ENCODE measurements at regions not wholly inside any gene's neighbourhood (a gene's known extent, or its start where the extent isn't known, plus 50 kb on each side); places are given as distances from the start of the nearest gene placed in this dataset.
"Not testable (repeated sequence)": the region's sequence is repeated elsewhere in the genome, so short reads cannot be mapped to it uniquely, and the experiment has no call there.

GRCh38 chr2:111380733-111381439 is 260.2 kb downstream of the BCL2L11 start:
- intact Hi-C loops (cut with micrococcal nuclease); DNase-seq (ENCODE audit: unreplicated experiment); H3K9me3 Mint-ChIP-seq (ENCODE audit: unreplicated experiment); BruUV-seq (replicated peaks); CTCF ChIA-PET; H3K27ac Mint-ChIP-seq (ENCODE audit: low read depth, unreplicated experiment); POLR2A ChIA-PET; H3K27me3 Mint-ChIP-seq (ENCODE audit: insufficient read depth, unreplicated experiment); H3K4me1 Mint-ChIP-seq (ENCODE audit: insufficient read depth, unreplicated experiment); H3K36me3 Mint-ChIP-seq (ENCODE audit: insufficient read depth, unreplicated experiment); H3K4me3 Mint-ChIP-seq (ENCODE audit: unreplicated experiment): not testable (repeated sequence)

- intact Hi-C loops (cut with micrococcal nuclease); H3K4me1 Mint-ChIP-seq (ENCODE audit: insufficient read depth, unreplicated experiment); H3K36me3 Mint-ChIP-seq (ENCODE audit: insufficient read depth, unreplicated experiment); H3K27ac Mint-ChIP-seq (ENCODE audit: low read depth, unreplicated experiment); H3K9me3 Mint-ChIP-seq (ENCODE audit: unreplicated experiment); CTCF ChIA-PET; DNase-seq (ENCODE audit: unreplicated experiment); H3K4me3 Mint-ChIP-seq (ENCODE audit: unreplicated experiment); H3K27me3 Mint-ChIP-seq (ENCODE audit: insufficient read depth, unreplicated experiment); BruUV-seq (replicated peaks); POLR2A ChIA-PET: not testable (repeated sequence)
Observed at GRCh38 chr2:111381530-111382306, 261.0 kb downstream of the BCL2L11 start.

- CTCF ChIA-PET; H3K36me3 Mint-ChIP-seq (ENCODE audit: insufficient read depth, unreplicated experiment); H3K27ac Mint-ChIP-seq (ENCODE audit: low read depth, unreplicated experiment); H3K4me3 Mint-ChIP-seq (ENCODE audit: unreplicated experiment); DNase-seq (ENCODE audit: unreplicated experiment); H3K4me1 Mint-ChIP-seq (ENCODE audit: insufficient read depth, unreplicated experiment); intact Hi-C loops (cut with micrococcal nuclease); POLR2A ChIA-PET; H3K9me3 Mint-ChIP-seq (ENCODE audit: unreplicated experiment); BruUV-seq (replicated peaks); H3K27me3 Mint-ChIP-seq (ENCODE audit: insufficient read depth, unreplicated experiment): not testable (repeated sequence)
Observed at GRCh38 chr2:111382507-111382906, 261.8 kb downstream of the BCL2L11 start.

- H3K27me3 Mint-ChIP-seq (ENCODE audit: insufficient read depth, unreplicated experiment); H3K9me3 Mint-ChIP-seq (ENCODE audit: unreplicated experiment); H3K36me3 Mint-ChIP-seq (ENCODE audit: insufficient read depth, unreplicated experiment); DNase-seq (ENCODE audit: unreplicated experiment); H3K4me3 Mint-ChIP-seq (ENCODE audit: unreplicated experiment); BruUV-seq (replicated peaks); H3K4me1 Mint-ChIP-seq (ENCODE audit: insufficient read depth, unreplicated experiment); POLR2A ChIA-PET; intact Hi-C loops (cut with micrococcal nuclease); CTCF ChIA-PET; H3K27ac Mint-ChIP-seq (ENCODE audit: low read depth, unreplicated experiment): not testable (repeated sequence)
Observed at GRCh38 chr2:111383311-111383710, 262.6 kb downstream of the BCL2L11 start.

- POLR2A ChIA-PET = not testable (repeated sequence)
- CTCF ChIA-PET = interaction anchor here (0.6 kb wide), 1 partner anchor 689 kb away, joined by 3 read pairs; no protein-coding TSS in a partner anchor
Observed at GRCh38 chr2:111385226-111385957, 264.7 kb downstream of the BCL2L11 start.

GRCh38 chr2:111390605-111391004 is 269.9 kb downstream of the BCL2L11 start:
- BruUV-seq (replicated peaks); H3K4me3 Mint-ChIP-seq (ENCODE audit: unreplicated experiment); H3K27ac Mint-ChIP-seq (ENCODE audit: low read depth, unreplicated experiment); intact Hi-C loops (cut with micrococcal nuclease); H3K9me3 Mint-ChIP-seq (ENCODE audit: unreplicated experiment); CTCF ChIA-PET; DNase-seq (ENCODE audit: unreplicated experiment); H3K27me3 Mint-ChIP-seq (ENCODE audit: insufficient read depth, unreplicated experiment); H3K36me3 Mint-ChIP-seq (ENCODE audit: insufficient read depth, unreplicated experiment); H3K4me1 Mint-ChIP-seq (ENCODE audit: insufficient read depth, unreplicated experiment); POLR2A ChIA-PET: not testable (repeated sequence)

More at GRCh38 chr2:111385226-111385957, 264.7 kb downstream of the BCL2L11 start:
- H3K36me3 Mint-ChIP-seq (ENCODE audit: insufficient read depth, unreplicated experiment); H3K4me3 Mint-ChIP-seq (ENCODE audit: unreplicated experiment); DNase-seq (ENCODE audit: unreplicated experiment); H3K9me3 Mint-ChIP-seq (ENCODE audit: unreplicated experiment); H3K27me3 Mint-ChIP-seq (ENCODE audit: insufficient read depth, unreplicated experiment); H3K4me1 Mint-ChIP-seq (ENCODE audit: insufficient read depth, unreplicated experiment); H3K27ac Mint-ChIP-seq (ENCODE audit: low read depth, unreplicated experiment); intact Hi-C loops (cut with micrococcal nuclease); BruUV-seq (replicated peaks): not testable (repeated sequence)

GRCh38 chr2:111395350-111396128 is 274.8 kb downstream of the BCL2L11 start:
- H3K4me3 Mint-ChIP-seq (ENCODE audit: unreplicated experiment); intact Hi-C loops (cut with micrococcal nuclease); H3K36me3 Mint-ChIP-seq (ENCODE audit: insufficient read depth, unreplicated experiment); POLR2A ChIA-PET; H3K27ac Mint-ChIP-seq (ENCODE audit: low read depth, unreplicated experiment); H3K9me3 Mint-ChIP-seq (ENCODE audit: unreplicated experiment); DNase-seq (ENCODE audit: unreplicated experiment); BruUV-seq (replicated peaks); H3K4me1 Mint-ChIP-seq (ENCODE audit: insufficient read depth, unreplicated experiment); H3K27me3 Mint-ChIP-seq (ENCODE audit: insufficient read depth, unreplicated experiment); CTCF ChIA-PET: not testable (repeated sequence)

GRCh38 chr2:111400598-111401253 is 280.0 kb downstream of the BCL2L11 start:
- H3K36me3 Mint-ChIP-seq (ENCODE audit: insufficient read depth, unreplicated experiment); BruUV-seq (replicated peaks); H3K27ac Mint-ChIP-seq (ENCODE audit: low read depth, unreplicated experiment); H3K4me3 Mint-ChIP-seq (ENCODE audit: unreplicated experiment); intact Hi-C loops (cut with micrococcal nuclease); H3K9me3 Mint-ChIP-seq (ENCODE audit: unreplicated experiment); H3K4me1 Mint-ChIP-seq (ENCODE audit: insufficient read depth, unreplicated experiment); H3K27me3 Mint-ChIP-seq (ENCODE audit: insufficient read depth, unreplicated experiment); POLR2A ChIA-PET; CTCF ChIA-PET: not testable (repeated sequence)
- peak; percentile 8 for DNase-seq (ENCODE audit: unreplicated experiment)

Data from MCF 10A (cell line).